DMS114 treated with DMSO at 0.1 percent for 48 hours (cell line): ENCODE measurements at regions not wholly inside any gene's neighbourhood (a gene's known extent, or its start where the extent isn't known, plus 50 kb on each side); places are given as distances from the start of the nearest gene placed in this dataset.
"Not testable (repeated sequence)": the region's sequence is repeated elsewhere in the genome, so short reads cannot be mapped to it uniquely, and the experiment has no call there.

Experiments
- DNase-seq: peaks from one replicate; lab custom pipeline; 2025; ENCODE audit not compliant: unreplicated experiment; lab: John Stamatoyannopoulos, UW

DNA sequence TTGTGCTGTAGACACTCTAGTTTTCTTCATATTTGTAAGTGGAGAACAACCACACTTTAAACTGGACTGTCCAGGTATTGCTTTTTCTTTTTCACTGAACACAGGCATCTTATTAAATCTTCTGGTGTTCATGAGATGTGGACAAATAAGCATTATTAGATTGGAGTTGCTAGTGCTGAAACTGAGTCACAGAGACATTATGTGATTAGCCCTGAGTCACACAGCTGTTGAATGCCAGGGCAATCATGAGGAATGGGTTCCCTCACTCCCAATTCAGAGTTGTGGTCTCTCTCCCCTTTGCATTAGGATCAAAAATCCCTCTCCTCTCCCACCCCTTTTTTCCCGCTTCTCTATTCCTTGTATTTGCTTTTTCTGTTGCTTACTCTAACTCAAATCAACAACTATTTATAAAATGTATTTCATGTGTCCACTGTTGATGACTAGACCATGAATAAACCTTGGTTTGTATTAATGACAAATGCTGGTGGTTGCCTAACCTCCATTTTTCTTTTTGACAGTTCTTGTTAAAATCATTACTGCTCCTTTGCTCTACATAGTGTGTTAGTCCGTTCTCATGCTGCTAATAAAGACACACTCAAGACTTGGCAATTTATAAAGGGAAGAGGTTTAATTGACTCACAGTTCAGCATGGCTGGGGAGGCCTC is 738.2 kb downstream of the BRINP1 start:
- no peak for DNase-seq

- no peak for DNase-seq
Measured at GRCh38 chr9:118631956-118632355, 737.3 kb downstream of the BRINP1 start.

- DNase-seq, result no peak
Measured at GRCh38 chr9:118635416-118635815, 733.8 kb downstream of the BRINP1 start.

DNA sequence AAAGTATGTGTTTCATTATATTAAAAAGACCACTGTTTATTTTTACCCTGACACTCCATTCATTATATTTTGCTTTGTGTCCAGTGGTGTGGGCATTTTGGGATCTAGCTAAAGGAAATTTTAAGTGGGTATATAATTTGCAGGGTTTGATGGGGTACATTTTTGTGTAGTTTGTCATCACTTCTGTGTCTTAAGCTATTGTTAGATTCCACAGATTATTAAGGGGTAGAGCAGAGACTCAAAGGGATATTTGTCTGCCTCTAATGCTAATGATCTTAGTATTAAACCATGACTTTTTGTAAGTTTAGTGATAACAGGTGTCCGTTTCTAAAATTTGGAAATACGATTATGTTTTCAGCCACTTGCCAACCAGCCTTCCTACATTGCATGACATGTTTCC is 731.6 kb downstream of the BRINP1 start:
- no peak for DNase-seq

DNA sequence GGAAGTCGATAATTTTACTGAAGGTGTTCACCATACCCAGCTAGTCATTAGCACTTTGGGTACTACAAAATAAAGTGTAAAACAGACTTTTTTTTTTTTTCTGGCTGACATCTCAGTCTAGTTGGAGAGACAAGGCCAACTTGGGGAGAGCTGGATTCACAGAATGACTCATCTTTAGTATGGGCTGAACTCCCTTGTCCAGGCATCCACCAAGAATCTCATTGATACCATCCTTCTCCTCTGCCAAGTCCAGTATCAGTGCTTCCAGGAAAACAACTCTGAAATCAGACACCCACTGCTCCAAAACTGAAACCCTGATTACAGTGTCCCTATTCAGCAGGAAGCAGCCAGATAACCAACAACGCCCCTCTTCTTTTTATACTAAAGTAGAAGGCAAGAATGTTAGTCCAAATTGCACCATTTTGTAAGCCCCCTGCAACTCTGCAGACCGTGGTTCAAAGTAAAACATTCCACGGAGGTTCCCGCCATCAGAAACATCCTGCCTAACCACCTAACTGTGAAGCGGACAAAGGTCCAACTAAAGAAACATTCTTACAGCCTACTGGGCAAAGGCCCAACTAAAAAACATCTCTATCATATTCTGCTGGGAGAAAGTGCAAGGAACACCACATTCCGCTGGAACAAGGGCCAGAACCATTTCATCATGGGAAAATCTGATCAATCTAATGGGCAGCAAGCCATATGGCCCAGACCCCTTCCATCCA is 728.2 kb downstream of the BRINP1 start:
- no peak for DNase-seq

- no peak for DNase-seq
Measured at GRCh38 chr9:118643118-118643517, 726.1 kb downstream of the BRINP1 start.

- DNase-seq, result no peak
Measured at GRCh38 chr9:118644066-118644465, 725.2 kb downstream of the BRINP1 start.

GRCh38 chr9:118647331-118647730 is 721.9 kb downstream of the BRINP1 start:
- no peak for DNase-seq

GRCh38 chr9:118650417-118650816 is 718.8 kb downstream of the BRINP1 start:
- DNase-seq, result no peak

DNA sequence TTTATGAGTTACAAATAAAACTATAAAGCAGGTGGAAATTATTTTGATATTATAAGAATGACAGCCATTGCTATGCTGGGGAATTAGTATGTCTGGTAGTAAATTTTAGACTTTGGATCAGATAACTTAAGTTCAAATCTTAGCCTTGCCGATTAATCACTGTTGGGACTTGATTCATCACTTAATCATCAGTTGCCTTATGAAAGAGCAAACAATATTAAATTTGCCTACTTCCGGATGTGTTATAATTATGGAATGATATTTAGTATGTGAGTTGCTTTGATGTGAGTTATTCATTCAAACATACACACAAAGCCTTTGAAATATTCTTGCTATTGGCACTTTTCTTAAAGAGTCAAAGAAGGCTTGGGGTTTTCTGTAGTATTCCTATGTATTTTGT is 717.7 kb downstream of the BRINP1 start:
- DNase-seq, result no peak

GRCh38 chr9:118652258-118652657 is 717.0 kb downstream of the BRINP1 start:
- DNase-seq, result no peak

GRCh38 chr9:118652912-118653311 is 716.3 kb downstream of the BRINP1 start:
- no peak for DNase-seq

DNA sequence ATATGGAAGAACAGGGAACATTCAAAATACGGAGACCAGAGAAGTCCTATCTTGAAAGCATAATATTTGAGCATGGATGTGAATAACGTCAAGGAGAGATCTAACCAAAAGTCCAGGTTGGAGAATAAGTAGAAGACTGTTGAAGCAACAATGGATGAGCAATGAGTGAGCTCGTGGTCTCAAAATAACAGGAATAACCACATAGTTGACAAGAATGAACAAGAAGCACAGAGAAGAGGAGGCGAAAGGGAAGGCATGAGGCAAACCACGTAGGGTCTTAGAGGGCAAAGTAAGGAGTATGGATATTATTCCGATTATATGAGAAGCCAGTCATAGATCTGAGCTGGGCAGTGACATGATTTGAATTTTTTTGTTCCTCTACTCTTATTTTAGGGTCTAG is 710.2 kb downstream of the BRINP1 start:
- DNase-seq, result no peak

GRCh38 chr9:118665226-118665919 is 703.9 kb downstream of the BRINP1 start:
- DNase-seq, result no peak

DNA sequence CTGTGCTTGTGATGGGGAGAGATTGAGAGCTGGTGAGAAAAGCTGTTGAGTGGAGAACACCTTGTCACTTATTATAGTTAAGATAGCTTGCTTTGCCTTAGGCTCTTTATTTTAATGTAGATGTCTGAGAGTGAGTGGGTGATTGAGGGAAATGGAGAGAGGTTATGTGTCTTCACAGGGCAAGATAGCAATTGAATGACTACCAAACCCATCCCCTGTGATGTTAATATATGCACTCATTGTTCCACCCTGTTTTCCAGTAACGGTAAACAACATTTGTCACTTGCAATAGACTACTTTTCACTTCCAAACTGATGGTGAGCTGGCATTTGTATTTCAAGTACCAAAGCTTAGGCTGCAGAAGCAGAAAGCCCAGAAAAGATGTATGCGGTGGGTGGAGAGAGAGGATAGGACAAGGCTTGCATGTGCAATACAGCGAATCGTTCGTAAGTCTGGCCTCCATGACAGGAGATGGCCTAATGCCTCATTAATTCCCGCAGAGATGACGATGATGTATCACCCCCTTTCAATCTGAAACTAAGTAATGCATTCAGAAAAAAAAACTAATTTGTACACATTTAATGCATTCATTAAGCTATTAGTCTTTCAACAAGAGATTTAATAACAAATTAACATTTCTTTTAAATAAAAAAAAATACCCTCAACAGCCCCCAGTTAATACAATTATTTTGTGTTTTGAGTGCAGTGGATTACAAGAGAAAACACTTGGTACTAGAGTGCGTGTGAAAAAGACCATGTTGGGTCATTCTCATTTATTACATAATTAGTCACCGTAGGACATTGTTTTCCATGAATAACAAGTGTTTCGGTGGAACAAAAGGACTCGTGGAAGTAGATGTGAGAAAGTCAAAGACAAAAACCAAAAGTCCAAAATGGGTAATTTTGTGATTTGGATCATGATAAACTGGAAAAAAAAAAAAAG is 699.0 kb downstream of the BRINP1 start:
- no peak for DNase-seq

DNA sequence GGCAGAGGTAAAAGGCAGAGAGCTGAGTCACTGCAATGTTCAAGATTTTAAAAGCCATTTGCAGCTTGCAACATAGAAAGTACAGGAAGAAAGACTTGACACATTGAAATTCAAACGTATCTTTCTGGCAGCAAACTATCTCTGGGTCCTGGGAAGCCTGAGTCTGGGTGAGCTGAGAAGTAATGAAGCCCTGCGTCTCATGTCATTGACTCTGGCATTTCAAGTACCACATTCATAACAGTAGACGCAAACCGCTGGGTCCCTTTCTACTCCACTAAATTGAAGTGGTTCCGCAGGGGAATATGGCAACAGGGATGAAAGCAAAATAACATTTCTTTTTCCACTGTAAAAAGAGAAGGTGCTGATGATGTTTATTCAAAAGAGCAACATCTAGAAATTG is 694.3 kb downstream of the BRINP1 start:
- DNase-seq, result no peak

- not testable (repeated sequence) for DNase-seq
Measured at GRCh38 chr9:118677936-118678653, 691.1 kb downstream of the BRINP1 start.

GRCh38 chr9:118686959-118687358 is 682.3 kb downstream of the BRINP1 start:
- no peak for DNase-seq

DNA sequence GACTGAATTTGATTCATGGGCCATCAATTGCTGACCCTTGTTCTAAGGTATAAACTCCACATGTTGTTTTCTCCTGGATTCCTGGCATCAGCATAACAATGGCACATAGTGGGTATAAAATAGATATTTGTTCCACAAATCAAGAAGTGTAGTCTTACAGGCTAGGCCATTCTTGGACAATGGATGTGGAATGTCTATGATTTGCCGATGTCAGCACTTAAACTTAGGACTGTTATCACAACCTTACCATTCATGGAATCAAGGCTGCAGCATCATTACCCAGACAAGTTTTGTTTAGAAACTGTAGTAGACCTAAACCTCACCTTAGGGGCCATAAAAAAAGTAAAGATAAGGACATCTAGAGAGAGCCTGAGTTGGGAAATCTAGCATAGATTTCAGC is 680.0 kb downstream of the BRINP1 start:
- no peak for DNase-seq

- DNase-seq, result no peak
Measured at GRCh38 chr9:118692613-118693012, 676.6 kb downstream of the BRINP1 start.
